ENCODE measurements at regions not wholly inside any gene's neighbourhood (a gene's known extent, or its start where the extent isn't known, plus 50 kb on each side); places are given as distances from the start of the nearest gene placed in this dataset.

DNA sequence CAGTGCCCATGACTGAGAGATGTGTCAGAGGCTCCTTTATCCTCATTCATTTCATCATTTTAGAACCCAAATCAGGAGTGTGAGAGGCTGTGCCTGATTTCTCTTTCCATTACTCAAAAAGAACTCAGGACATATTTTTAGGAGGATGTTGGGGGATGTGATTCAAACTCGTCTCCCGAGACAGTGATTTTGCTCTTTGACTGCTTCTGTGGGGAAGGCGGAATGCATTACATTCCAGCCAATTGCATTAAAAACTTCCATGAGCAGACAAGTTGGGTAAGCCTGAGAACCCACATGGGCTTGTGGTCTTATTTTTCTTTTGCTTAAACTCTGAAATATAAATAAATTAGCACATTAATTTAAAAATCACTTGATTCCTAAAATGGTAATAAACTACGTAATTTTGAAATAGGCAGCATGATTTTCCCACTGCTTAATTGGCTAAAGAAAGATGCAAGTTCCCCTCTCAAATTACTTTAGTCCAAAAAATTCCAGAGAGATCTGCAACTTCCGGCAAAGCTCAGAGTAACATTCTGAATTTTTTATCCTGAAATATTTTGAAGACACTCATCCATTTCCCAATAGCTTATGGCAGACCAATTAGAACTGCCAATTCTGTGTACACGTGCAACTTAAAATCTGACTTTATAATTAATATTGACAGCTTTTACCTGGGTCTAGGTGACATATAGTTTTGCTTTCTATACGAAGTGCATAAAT lies 185.6 kb downstream of the C7orf25 start:
- Mint-ChIP-seq H3K27ac (no peak overlapping the region), H3K27me3 (ENCODE audit: insufficient read depth) (no peaks in the 10 kb centered on the region), H3K4me3 (no peak overlapping the region), H3K9me3 (no peaks in the 10 kb centered on the region), H3K4me1 (peaks cover 4% of the 10 kb centered on the region), H3K36me3 (ENCODE audit: low read depth) (no peaks in the 10 kb centered on the region)
- H3K9ac ChIP-seq (ENCODE audit: extremely low read depth, low read length, poor library complexity, severe bottlenecking) = no peak overlapping the region
- H3K27ac ChIP-seq (ENCODE audit: low read depth, low read length) = no peak overlapping the region
- no peaks in the 10 kb centered on the region for H3K9me3 ChIP-seq (ENCODE audit: control insufficient read depth, low read length)
- no peaks in the 10 kb centered on the region for H3K36me3 ChIP-seq (ENCODE audit: control insufficient read depth, insufficient read depth, low read length)
- TF ChIP-seq, protein P1, sequence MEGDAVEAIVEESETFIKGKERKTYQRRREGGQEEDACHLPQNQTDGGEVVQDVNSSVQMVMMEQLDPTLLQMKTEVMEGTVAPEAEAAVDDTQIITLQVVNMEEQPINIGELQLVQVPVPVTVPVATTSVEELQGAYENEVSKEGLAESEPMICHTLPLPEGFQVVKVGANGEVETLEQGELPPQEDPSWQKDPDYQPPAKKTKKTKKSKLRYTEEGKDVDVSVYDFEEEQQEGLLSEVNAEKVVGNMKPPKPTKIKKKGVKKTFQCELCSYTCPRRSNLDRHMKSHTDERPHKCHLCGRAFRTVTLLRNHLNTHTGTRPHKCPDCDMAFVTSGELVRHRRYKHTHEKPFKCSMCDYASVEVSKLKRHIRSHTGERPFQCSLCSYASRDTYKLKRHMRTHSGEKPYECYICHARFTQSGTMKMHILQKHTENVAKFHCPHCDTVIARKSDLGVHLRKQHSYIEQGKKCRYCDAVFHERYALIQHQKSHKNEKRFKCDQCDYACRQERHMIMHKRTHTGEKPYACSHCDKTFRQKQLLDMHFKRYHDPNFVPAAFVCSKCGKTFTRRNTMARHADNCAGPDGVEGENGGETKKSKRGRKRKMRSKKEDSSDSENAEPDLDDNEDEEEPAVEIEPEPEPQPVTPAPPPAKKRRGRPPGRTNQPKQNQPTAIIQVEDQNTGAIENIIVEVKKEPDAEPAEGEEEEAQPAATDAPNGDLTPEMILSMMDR (conservative IDR thresholded peaks at IDR 0.05) = no peak
- 90 to 91% methylated on average over 3 to 7 of the region's 7 CpGs for WGBS, 2 experiments (ENCODE audit: insufficient coverage in 1 of 2, insufficient read length in 1 of 2)
- no peaks in the 10 kb centered on the region for H3K27me3 ChIP-seq (ENCODE audit: control insufficient read depth, insufficient read depth, low read length, poor library complexity, severe bottlenecking)
- no peak for DNase-seq
- H3K4me1 ChIP-seq (ENCODE audit: control insufficient read depth, insufficient read depth, low read length) = no peaks in the 10 kb centered on the region
- H3K4me3 ChIP-seq (ENCODE audit: low read length) = no peak overlapping the region

DNA sequence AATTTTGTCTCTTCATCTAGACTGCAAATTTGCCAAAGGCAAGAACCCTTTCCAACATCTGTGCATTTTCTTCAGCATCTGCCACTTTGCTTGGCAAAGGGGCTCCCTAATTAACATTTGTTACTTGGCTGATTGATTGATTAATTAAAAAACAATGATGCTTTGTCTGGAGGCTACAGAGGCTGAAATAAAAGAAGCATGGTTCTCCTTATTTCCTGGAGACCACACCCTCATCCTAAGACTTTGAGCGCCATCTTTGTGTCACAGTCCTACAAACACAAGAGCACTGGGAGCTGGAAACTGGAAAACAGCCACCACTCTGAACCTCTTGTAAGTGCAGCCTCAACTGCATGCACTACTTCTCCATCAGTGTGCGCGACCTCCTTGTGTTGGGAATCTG lies 189.2 kb downstream of the C7orf25 start:
- TF ChIP-seq, protein P1 (conservative IDR thresholded peaks at IDR 0.05) = no peak
- no peaks in the 10 kb centered on the region for H3K4me1 ChIP-seq (ENCODE audit: control insufficient read depth, insufficient read depth, low read length)
- peaks cover 4% of the 10 kb centered on the region for H3K4me1 Mint-ChIP-seq
- H3K9me3 Mint-ChIP-seq = peaks cover 3% of the 10 kb centered on the region
- no peak overlapping the region for H3K27ac Mint-ChIP-seq
- H3K27ac ChIP-seq (ENCODE audit: low read depth, low read length) = no peak overlapping the region
- 90 to 95% methylated on average over 2 to 3 of the region's 3 CpGs for WGBS, 2 experiments (ENCODE audit: insufficient coverage in 1 of 2, insufficient read length in 1 of 2)
- no peaks in the 10 kb centered on the region for H3K27me3 ChIP-seq (ENCODE audit: control insufficient read depth, insufficient read depth, low read length, poor library complexity, severe bottlenecking)
- no peaks in the 10 kb centered on the region for H3K36me3 ChIP-seq (ENCODE audit: control insufficient read depth, insufficient read depth, low read length)
- DNase-seq = no peak
- no peaks in the 10 kb centered on the region for H3K27me3 Mint-ChIP-seq (ENCODE audit: insufficient read depth)
- H3K36me3 Mint-ChIP-seq (ENCODE audit: low read depth) = no peaks in the 10 kb centered on the region
- no peak overlapping the region for H3K9ac ChIP-seq (ENCODE audit: extremely low read depth, low read length, poor library complexity, severe bottlenecking)
- H3K4me3 Mint-ChIP-seq = no peak overlapping the region
- H3K4me3 ChIP-seq (ENCODE audit: low read length) = no peak overlapping the region
- no peaks in the 10 kb centered on the region for H3K9me3 ChIP-seq (ENCODE audit: control insufficient read depth, low read length)

DNA sequence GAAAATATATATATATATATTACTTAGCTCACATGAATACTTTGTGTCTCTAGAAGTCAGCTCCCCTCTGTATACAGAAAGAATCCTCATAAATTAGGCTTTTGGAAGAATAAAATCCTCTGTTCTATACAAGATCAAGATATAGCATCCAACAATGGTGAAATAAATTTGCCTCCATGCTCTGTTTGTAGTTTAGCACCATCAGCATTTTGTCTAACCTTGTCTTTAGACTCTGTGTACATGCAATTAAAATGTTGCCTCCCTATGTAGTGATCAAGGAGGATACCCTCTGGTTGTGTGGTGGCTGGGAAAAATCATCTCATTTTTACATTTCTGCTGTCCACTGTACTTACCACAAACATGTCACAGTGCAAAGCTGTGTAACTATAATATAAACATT lies 189.7 kb downstream of the C7orf25 start:
- Histone ChIP-seq H3K9ac (ENCODE audit: extremely low read depth, low read length, poor library complexity, severe bottlenecking) (no peak overlapping the region), H3K36me3 (ENCODE audit: control insufficient read depth, insufficient read depth, low read length) (no peaks in the 10 kb centered on the region), H3K4me1 (ENCODE audit: control insufficient read depth, insufficient read depth, low read length) (no peaks in the 10 kb centered on the region), H3K4me3 (ENCODE audit: low read length) (no peak overlapping the region), H3K27me3 (ENCODE audit: control insufficient read depth, insufficient read depth, low read length, poor library complexity, severe bottlenecking) (no peaks in the 10 kb centered on the region), H3K9me3 (ENCODE audit: control insufficient read depth, low read length) (no peaks in the 10 kb centered on the region), H3K27ac (ENCODE audit: low read depth, low read length) (no peak overlapping the region)
- Mint-ChIP-seq H3K4me1 (peaks cover 4% of the 10 kb centered on the region), H3K27ac (no peak overlapping the region), H3K4me3 (no peak overlapping the region), H3K9me3 (peaks cover 3% of the 10 kb centered on the region), H3K27me3 (ENCODE audit: insufficient read depth) (no peaks in the 10 kb centered on the region), H3K36me3 (ENCODE audit: low read depth) (no peaks in the 10 kb centered on the region)
- TF ChIP-seq, protein P1 (conservative IDR thresholded peaks at IDR 0.05) = no peak
- DNase-seq = no peak

Measured in endodermal cell (in vitro differentiated cells).